ENCODE measurements at regions not wholly inside any gene's neighbourhood (a gene's known extent, or its start where the extent isn't known, plus 50 kb on each side); places are given as distances from the start of the nearest gene placed in this dataset.

- H3K23ac ChIP-seq (ENCODE audit: low read length): no peak overlapping the region
- H2BK12ac ChIP-seq (ENCODE audit: low read length): no peak overlapping the region
- H4K12ac ChIP-seq (ENCODE audit: low read depth, low read length): no peak overlapping the region
- no peaks in the 10 kb centered on the region for H3K79me2 ChIP-seq (ENCODE audit: control insufficient read depth, insufficient read depth, low read length, poor library complexity)
- no peak overlapping the region for H2BK120ac ChIP-seq (ENCODE audit: insufficient read depth, low read length, poor library complexity)
- H4K8ac ChIP-seq (ENCODE audit: low read depth, low read length): no peak overlapping the region
- H3K18ac ChIP-seq (ENCODE audit: low read length): no peak overlapping the region
- no peak overlapping the region for H3K14ac ChIP-seq (ENCODE audit: low read length)
- H3K27ac ChIP-seq (ENCODE audit: low read depth, low read length): no peak overlapping the region
- no peaks in the 10 kb centered on the region for H3K36me3 ChIP-seq (ENCODE audit: control insufficient read depth in 1 of 2, insufficient read depth in 2 of 2, low read length in 2 of 2)
- H3K4me2 ChIP-seq (ENCODE audit: low read length): no peak overlapping the region
- H2AFZ ChIP-seq (ENCODE audit: insufficient read depth, low read length, poor library complexity): no peak overlapping the region
- no peak overlapping the region for H3K4ac ChIP-seq (ENCODE audit: low read depth, low read length)
- H3K27me3 ChIP-seq (ENCODE audit: insufficient read depth, low read length): no peaks in the 10 kb centered on the region
- H4K91ac ChIP-seq (ENCODE audit: low read depth, low read length): no peak overlapping the region
- H3K4me1 ChIP-seq (ENCODE audit: control insufficient read depth in 1 of 2, insufficient read depth in 2 of 2, low read length in 2 of 2): peaks cover 0 to 2% of the 10 kb centered on the region in 2 experiments
- WGBS (ENCODE audit: extremely low coverage, insufficient coverage, insufficient read length): no CpG with 5 or more reads among the region's 6 CpGs
- H2AK5ac ChIP-seq (ENCODE audit: low read length): no peak overlapping the region
- no peaks in the 10 kb centered on the region for H3K79me1 ChIP-seq (ENCODE audit: low read length)
- H3K9me3 ChIP-seq (ENCODE audit: insufficient read depth, low read depth, low read length): peaks cover 2% of the 10 kb centered on the region
- no peak overlapping the region for H3K9ac ChIP-seq (ENCODE audit: low read length)
- DNase-seq: peak in 1 of 2 donors; percentile 54
- no peak overlapping the region for H2BK5ac ChIP-seq (ENCODE audit: low read depth, low read length, poor library complexity)
- no peak overlapping the region for H3K4me3 ChIP-seq (ENCODE audit: low read depth, low read length)
These were observed 184.2 kb upstream of the BMP2 start for GRCh38 chr20:6583134-6583738.

GRCh38 chr20:6582449-6582848 lies 185.0 kb upstream of the BMP2 start:
- no peaks in the 10 kb centered on the region for H3K27me3 ChIP-seq (ENCODE audit: insufficient read depth, low read length)

GRCh38 chr20:6580486-6580885 lies 187.0 kb upstream of the BMP2 start:
- peaks cover 2% of the 10 kb centered on the region for H3K9me3 ChIP-seq (ENCODE audit: insufficient read depth, low read depth, low read length)
- H3K4me3 ChIP-seq (ENCODE audit: low read depth, low read length): no peak overlapping the region
- H4K12ac ChIP-seq (ENCODE audit: low read depth, low read length): no peak overlapping the region
- H4K8ac ChIP-seq (ENCODE audit: low read depth, low read length): no peak overlapping the region
- no peak overlapping the region for H3K14ac ChIP-seq (ENCODE audit: low read length)
- H2BK120ac ChIP-seq (ENCODE audit: insufficient read depth, low read length, poor library complexity): no peak overlapping the region
- peaks cover 0 to 2% of the 10 kb centered on the region in 2 experiments for H3K4me1 ChIP-seq (ENCODE audit: control insufficient read depth in 1 of 2, insufficient read depth in 2 of 2, low read length in 2 of 2)
- WGBS (ENCODE audit: extremely low coverage, insufficient coverage, insufficient read length): no CpG with 5 or more reads among the region's 4 CpGs
- H3K27me3 ChIP-seq (ENCODE audit: insufficient read depth, low read length): no peaks in the 10 kb centered on the region
- H3K79me2 ChIP-seq (ENCODE audit: control insufficient read depth, insufficient read depth, low read length, poor library complexity): no peaks in the 10 kb centered on the region
- peaks cover 1% of the 10 kb centered on the region for H3K79me1 ChIP-seq (ENCODE audit: low read length)
- H3K18ac ChIP-seq (ENCODE audit: low read length): no peak overlapping the region
- H2AK5ac ChIP-seq (ENCODE audit: low read length): no peak overlapping the region
- no peak for DNase-seq
- H3K9ac ChIP-seq (ENCODE audit: low read length): no peak overlapping the region
- H2BK5ac ChIP-seq (ENCODE audit: low read depth, low read length, poor library complexity): no peak overlapping the region
- H3K4me2 ChIP-seq (ENCODE audit: low read length): no peak overlapping the region
- no peak overlapping the region for H4K91ac ChIP-seq (ENCODE audit: low read depth, low read length)
- H3K4ac ChIP-seq (ENCODE audit: low read depth, low read length): no peak overlapping the region
- no peak overlapping the region for H2AFZ ChIP-seq (ENCODE audit: insufficient read depth, low read length, poor library complexity)
- no peak overlapping the region for H2BK12ac ChIP-seq (ENCODE audit: low read length)
- no peaks in the 10 kb centered on the region for H3K36me3 ChIP-seq (ENCODE audit: control insufficient read depth in 1 of 2, insufficient read depth in 2 of 2, low read length in 2 of 2)
- no peak overlapping the region for H3K23ac ChIP-seq (ENCODE audit: low read length)
- H3K27ac ChIP-seq (ENCODE audit: low read depth, low read length): no peak overlapping the region

More at GRCh38 chr20:6582449-6582848, 185.0 kb upstream of the BMP2 start:
- H4K12ac ChIP-seq (ENCODE audit: low read depth, low read length): no peak overlapping the region
- no peaks in the 10 kb centered on the region for H3K36me3 ChIP-seq (ENCODE audit: control insufficient read depth in 1 of 2, insufficient read depth in 2 of 2, low read length in 2 of 2)
- H4K8ac ChIP-seq (ENCODE audit: low read depth, low read length): no peak overlapping the region
- peaks cover 0 to 2% of the 10 kb centered on the region in 2 experiments for H3K4me1 ChIP-seq (ENCODE audit: control insufficient read depth in 1 of 2, insufficient read depth in 2 of 2, low read length in 2 of 2)
- H3K4me3 ChIP-seq (ENCODE audit: low read depth, low read length): no peak overlapping the region
- no peak overlapping the region for H4K91ac ChIP-seq (ENCODE audit: low read depth, low read length)
- no peak overlapping the region for H3K4ac ChIP-seq (ENCODE audit: low read depth, low read length)
- no peak overlapping the region for H3K27ac ChIP-seq (ENCODE audit: low read depth, low read length)
- H3K18ac ChIP-seq (ENCODE audit: low read length): no peak overlapping the region
- no CpG with 5 or more reads among the region's 2 CpGs for WGBS (ENCODE audit: extremely low coverage, insufficient coverage, insufficient read length)
- H3K79me1 ChIP-seq (ENCODE audit: low read length): peaks cover 1% of the 10 kb centered on the region
- no peak overlapping the region for H3K23ac ChIP-seq (ENCODE audit: low read length)
- H3K14ac ChIP-seq (ENCODE audit: low read length): no peak overlapping the region
- no peak overlapping the region for H3K9ac ChIP-seq (ENCODE audit: low read length)
- no peak overlapping the region for H2AK5ac ChIP-seq (ENCODE audit: low read length)
- no peak for DNase-seq
- no peak overlapping the region for H2AFZ ChIP-seq (ENCODE audit: insufficient read depth, low read length, poor library complexity)
- no peak overlapping the region for H2BK120ac ChIP-seq (ENCODE audit: insufficient read depth, low read length, poor library complexity)
- H3K4me2 ChIP-seq (ENCODE audit: low read length): no peak overlapping the region
- H2BK5ac ChIP-seq (ENCODE audit: low read depth, low read length, poor library complexity): no peak overlapping the region
- H3K9me3 ChIP-seq (ENCODE audit: insufficient read depth, low read depth, low read length): peaks cover 2% of the 10 kb centered on the region
- H2BK12ac ChIP-seq (ENCODE audit: low read length): no peak overlapping the region
- H3K79me2 ChIP-seq (ENCODE audit: control insufficient read depth, insufficient read depth, low read length, poor library complexity): no peaks in the 10 kb centered on the region

- no CpG with 5 or more reads among the region's 3 CpGs for WGBS (ENCODE audit: extremely low coverage, insufficient coverage, insufficient read length)
- Histone ChIP-seq H2AFZ (ENCODE audit: insufficient read depth, low read length, poor library complexity) (no peak overlapping the region), H3K9ac (ENCODE audit: low read length) (no peak overlapping the region), H2BK120ac (ENCODE audit: insufficient read depth, low read length, poor library complexity) (no peak overlapping the region), H3K4me1 (ENCODE audit: control insufficient read depth in 1 of 2, insufficient read depth in 2 of 2, low read length in 2 of 2) (peaks cover 0 to 3% of the 10 kb centered on the region in 2 experiments), H3K9me3 (ENCODE audit: insufficient read depth, low read depth, low read length) (peaks cover 2% of the 10 kb centered on the region), H3K79me1 (ENCODE audit: low read length) (peaks cover 1% of the 10 kb centered on the region), H3K14ac (ENCODE audit: low read length) (no peak overlapping the region), H4K12ac (ENCODE audit: low read depth, low read length) (no peak overlapping the region), H3K4ac (ENCODE audit: low read depth, low read length) (no peak overlapping the region), H2AK5ac (ENCODE audit: low read length) (no peak overlapping the region), H3K23ac (ENCODE audit: low read length) (no peak overlapping the region), H2BK5ac (ENCODE audit: low read depth, low read length, poor library complexity) (no peak overlapping the region), H3K27ac (ENCODE audit: low read depth, low read length) (no peak overlapping the region), H4K91ac (ENCODE audit: low read depth, low read length) (no peak overlapping the region), H3K4me3 (ENCODE audit: low read depth, low read length) (no peak overlapping the region), H3K27me3 (ENCODE audit: insufficient read depth, low read length) (no peaks in the 10 kb centered on the region), H2BK12ac (ENCODE audit: low read length) (no peak overlapping the region), H3K79me2 (ENCODE audit: control insufficient read depth, insufficient read depth, low read length, poor library complexity) (no peaks in the 10 kb centered on the region), H3K4me2 (ENCODE audit: low read length) (no peak overlapping the region), H3K36me3 (ENCODE audit: control insufficient read depth in 1 of 2, insufficient read depth in 2 of 2, low read length in 2 of 2) (no peaks in the 10 kb centered on the region), H3K18ac (ENCODE audit: low read length) (no peak overlapping the region), H4K8ac (ENCODE audit: low read depth, low read length) (no peak overlapping the region)
- DNase-seq: no peak
These were observed 187.7 kb upstream of the BMP2 start for GRCh38 chr20:6579824-6580223.

Data from trophoblast cell (in vitro differentiated cells and primary cell).